Lung (tissue), 11 donors: ENCODE measurements at regions not wholly inside any gene's neighbourhood (a gene's known extent, or its start where the extent isn't known, plus 50 kb on each side); places are given as distances from the start of the nearest gene placed in this dataset.

Source experiments
- ATAC-seq: fragments of 200-7000 bp; cut with Tn5 transposase; one replicate; pipeline ENCODE4 v1.9.1; 2020; ENCODE audit warnings: moderate number of reproducible peaks; ENCODE audit not compliant: insufficient read depth, low FRiP score
- DNase-seq, 3 donors: peaks; one replicate each; pipeline ENCODE4 v3.0.0-alpha.2; 2013 to 2017
- H3K27ac ChIP-seq, 2 donors: one replicate each; pipeline ENCODE4 v1.5.1; 2013; ENCODE audit warnings: mild to moderate bottlenecking in 2 of 2, moderate library complexity in 2 of 2, control low read depth in 1 of 2, inconsistent platforms in 1 of 2, low read depth in 1 of 2, low read length in 1 of 2
- H3K27me3 ChIP-seq, 3 donors: one replicate each; pipeline ENCODE4 v1.5.1; 2013; ENCODE audit warnings: low read length in 2 of 3; ENCODE audit not compliant: control insufficient read depth in 3 of 3, insufficient read depth in 3 of 3
- H3K36me3 ChIP-seq, 4 donors: one replicate each; pipeline ENCODE4 v1.5.1; 2013; ENCODE audit warnings: low read length in 4 of 4, mild to moderate bottlenecking in 1 of 4, moderate library complexity in 1 of 4; ENCODE audit not compliant: control insufficient read depth in 4 of 4, insufficient read depth in 4 of 4
- H3K4me1 ChIP-seq, 5 donors: one replicate each; pipeline ENCODE4 v1.5.1; 2013; ENCODE audit warnings: low read length in 5 of 5, mild to moderate bottlenecking in 2 of 5, moderate library complexity in 1 of 5; ENCODE audit not compliant: control insufficient read depth in 5 of 5, insufficient read depth in 5 of 5
- H3K4me3 ChIP-seq: one replicate; pipeline ENCODE4 v1.5.1; 2013; ENCODE audit warnings: mild to moderate bottlenecking, control low read depth, moderate library complexity
- H3K9ac ChIP-seq, 2 donors: one replicate each; pipeline ENCODE4 v1.5.1; 2013; ENCODE audit warnings: low read length in 2 of 2, control low read depth in 1 of 2; ENCODE audit not compliant: insufficient read depth in 1 of 2
- H3K9me3 ChIP-seq, 4 donors: one replicate each; pipeline ENCODE4 v1.5.1; 2013; ENCODE audit warnings: low read length in 3 of 4, mild to moderate bottlenecking in 1 of 4, moderate library complexity in 1 of 4; ENCODE audit not compliant: control insufficient read depth in 4 of 4, insufficient read depth in 3 of 4
- CTCF ChIP-seq: IDR thresholded peaks from 2 replicates; pipeline ENCODE4 v1.5.1; 2012; ENCODE audit warnings: mild to moderate bottlenecking; ENCODE audit errors: control extremely low read depth, extremely low read depth
- WGBS, 2 donors: extraction: QIAGEN DNeasy Blood & Tissue Kit; methylation state at CpG; one replicate each; pipeline ENCODE4 v1.1.7; 2013; 5-methylcytosine and 5-hydroxymethylcytosine counted together
- donor health status: control.
- donor health status: control.
- donor health status: Bipolar disorder and iron deficiency.
- donor health status: healthy.
- donor health status: DM: yes; HTN: yes; CAD: no.

GRCh38 chrX:106467943-106468342 lies 143.8 kb upstream of the RADX start:
- ATAC-seq = no peak
- WGBS, 2 donors = 55 to 84% methylated on average over 2 of the region's 2 CpGs
- no peaks in the 10 kb centered on the region for H3K4me1 ChIP-seq
- H3K4me3 ChIP-seq = no peak overlapping the region
- no peak for TF ChIP-seq CTCF
- H3K27ac ChIP-seq = no peak overlapping the region
- no peaks in the 10 kb centered on the region for H3K36me3 ChIP-seq
- H3K9me3 ChIP-seq = peaks cover 0 to 3% (median 0%) of the 10 kb centered on the region in 4 donors
- no peak overlapping the region for H3K9ac ChIP-seq
- DNase-seq = no peak
- H3K27me3 ChIP-seq = peaks cover 0 to 24% (median 6%) of the 10 kb centered on the region in 3 donors

- DNase-seq (no peak), ATAC-seq (no peak)
- no peaks in the 10 kb centered on the region for H3K4me1 ChIP-seq
- TF ChIP-seq CTCF = no peak
- no peaks in the 10 kb centered on the region for H3K36me3 ChIP-seq
- peaks cover 0 to 19% (median 6%) of the 10 kb centered on the region in 3 donors for H3K27me3 ChIP-seq
- no peak overlapping the region for H3K4me3 ChIP-seq
- 87 to 94% methylated on average over 8 to 11 of the region's 11 CpGs for WGBS, 2 donors
- H3K9me3 ChIP-seq = peaks cover 0 to 3% (median 0%) of the 10 kb centered on the region in 4 donors
- H3K9ac ChIP-seq = no peak overlapping the region
- H3K27ac ChIP-seq = no peak overlapping the region
Measured at GRCh38 chrX:106468433-106468832, 143.3 kb upstream of the RADX start.

- TF ChIP-seq CTCF = no peak
- H3K27me3 ChIP-seq = peaks cover 0 to 25% (median 16%) of the 10 kb centered on the region in 3 donors
- no peak for ATAC-seq
Measured at GRCh38 chrX:106479920-106480319, 131.9 kb upstream of the RADX start.

GRCh38 chrX:106481341-106481740 lies 130.4 kb upstream of the RADX start:
- H3K36me3 ChIP-seq = no peaks in the 10 kb centered on the region
- H3K27me3 ChIP-seq = peaks cover 0 to 32% (median 16%) of the 10 kb centered on the region in 3 donors
- DNase-seq (peak; percentile 43 to 58 (median 55)), ATAC-seq (peak; percentile 83)
- no peak overlapping the region for H3K4me3 ChIP-seq
- 5 to 8% methylated on average over 1 of the region's 1 CpG for WGBS, 2 donors
- H3K9ac ChIP-seq = no peak overlapping the region
- no peak overlapping the region for H3K27ac ChIP-seq
- peak; percentile 48 for TF ChIP-seq CTCF
- H3K4me1 ChIP-seq = no peaks in the 10 kb centered on the region
- no peaks in the 10 kb centered on the region for H3K9me3 ChIP-seq

More at GRCh38 chrX:106479920-106480319, 131.9 kb upstream of the RADX start:
- H3K36me3 ChIP-seq = no peaks in the 10 kb centered on the region
- 70 to 84% methylated on average over 3 of the region's 3 CpGs for WGBS, 2 donors
- H3K4me3 ChIP-seq = no peak overlapping the region
- no peak overlapping the region for H3K27ac ChIP-seq
- H3K4me1 ChIP-seq = no peaks in the 10 kb centered on the region
- no peak overlapping the region for H3K9ac ChIP-seq
- H3K9me3 ChIP-seq = no peaks in the 10 kb centered on the region
- DNase-seq = no peak
